HG03066 (cell line): ENCODE measurements at regions not wholly inside any gene's neighbourhood (a gene's known extent, or its start where the extent isn't known, plus 50 kb on each side); places are given as distances from the start of the nearest gene placed in this dataset.

Experiments
- ATAC-seq: cut with Tn5 transposase; IDR thresholded peaks from one replicate; pipeline ENCODE4 v1.9.1; 2021; ENCODE audit warnings: low read depth; ENCODE audit not compliant: unreplicated experiment

GRCh38 chr18:43481069-43481468 lies 203.8 kb upstream of the SYT4 start:
- ATAC-seq: no peak

GRCh38 chr18:43482136-43482535 lies 204.8 kb upstream of the SYT4 start:
- no peak for ATAC-seq

GRCh38 chr18:43482600-43482999 lies 205.3 kb upstream of the SYT4 start:
- no peak for ATAC-seq

- ATAC-seq: no peak
Measured at GRCh38 chr18:43484710-43485109, 207.4 kb upstream of the SYT4 start.

GRCh38 chr18:43485545-43485963 lies 208.3 kb upstream of the SYT4 start:
- no peak for ATAC-seq

GRCh38 chr18:43486462-43486861 lies 209.2 kb upstream of the SYT4 start:
- no peak for ATAC-seq

- ATAC-seq: no peak
Measured at GRCh38 chr18:43501099-43501498, 223.8 kb upstream of the SYT4 start.

- no peak for ATAC-seq
Measured at GRCh38 chr18:43506935-43507334, 229.6 kb upstream of the SYT4 start.

GRCh38 chr18:43507842-43508481 lies 230.7 kb upstream of the SYT4 start:
- ATAC-seq: no peak

GRCh38 chr18:43514747-43515146 lies 237.5 kb upstream of the SYT4 start:
- ATAC-seq: no peak

GRCh38 chr18:43515481-43515880 lies 238.2 kb upstream of the SYT4 start:
- ATAC-seq: no peak

GRCh38 chr18:43524260-43524659 lies 247.0 kb upstream of the SYT4 start:
- ATAC-seq: no peak

- ATAC-seq: no peak
Measured at GRCh38 chr18:43525169-43525568, 247.9 kb upstream of the SYT4 start.

GRCh38 chr18:43526426-43527145 lies 249.3 kb upstream of the SYT4 start:
- no peak for ATAC-seq

- no peak for ATAC-seq
Measured at GRCh38 chr18:43531438-43531837, 254.1 kb upstream of the SYT4 start.

GRCh38 chr18:43533371-43533770 lies 256.1 kb upstream of the SYT4 start:
- ATAC-seq: no peak

GRCh38 chr18:43534511-43534910 lies 257.2 kb upstream of the SYT4 start:
- ATAC-seq: no peak

- no peak for ATAC-seq
Measured at GRCh38 chr18:43539862-43540261, 262.6 kb upstream of the SYT4 start.

GRCh38 chr18:43542016-43542415 lies 264.7 kb upstream of the SYT4 start:
- no peak for ATAC-seq

- ATAC-seq: no peak
Measured at GRCh38 chr18:43543236-43543635, 265.9 kb upstream of the SYT4 start.

- no peak for ATAC-seq
Measured at GRCh38 chr18:43547456-43547855, 270.2 kb upstream of the SYT4 start.

GRCh38 chr18:43559507-43559906 lies 282.2 kb upstream of the SYT4 start:
- ATAC-seq: no peak
